SU-DHL-6 (cell line): ENCODE measurements at regions not wholly inside any gene's neighbourhood (a gene's known extent, or its start where the extent isn't known, plus 50 kb on each side); places are given as distances from the start of the nearest gene placed in this dataset.

Source experiments
- EZH2phosphoT487 ChIP-seq: fragments of 200-600 bp; sonication (generic), shearing (Covaris generic); conservative IDR thresholded peaks from 2 replicates; pipeline ENCODE4 v1.6.1; 2018; ENCODE audit warnings: mild to moderate bottlenecking, antibody characterized with exemption, low read length, moderate library complexity, mixed read lengths
- TF ChIP-seq, protein P1 (sequence below): fragments of 200-600 bp; sonication (generic); IDR thresholded peaks from one replicate; pipeline ENCODE4 v1.5.1; 2017; ENCODE audit warnings: antibody characterized with exemption, mild to moderate bottlenecking, low read length, moderate library complexity; ENCODE audit not compliant: insufficient read depth, poor library complexity, severe bottlenecking

DNA sequence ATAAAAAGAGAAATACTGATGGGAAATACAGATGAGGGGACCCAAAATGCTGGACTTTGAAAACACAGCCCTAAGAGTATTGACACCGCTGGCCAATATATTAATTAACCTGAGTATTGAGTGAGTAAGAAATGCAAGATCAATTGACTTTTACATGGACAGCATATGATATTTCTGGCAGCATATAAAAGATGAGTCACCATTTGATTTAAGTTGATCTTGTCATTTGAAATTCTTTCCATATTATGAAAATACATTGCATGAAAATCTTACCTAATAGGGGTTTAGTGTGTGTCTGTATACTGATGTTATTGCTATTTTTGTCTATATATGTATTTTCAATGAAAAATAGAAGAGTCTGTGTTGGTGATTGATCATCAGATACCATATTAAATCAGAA lies 619.6 kb downstream of the KCTD12 start:
- TF ChIP-seq, protein P1, sequence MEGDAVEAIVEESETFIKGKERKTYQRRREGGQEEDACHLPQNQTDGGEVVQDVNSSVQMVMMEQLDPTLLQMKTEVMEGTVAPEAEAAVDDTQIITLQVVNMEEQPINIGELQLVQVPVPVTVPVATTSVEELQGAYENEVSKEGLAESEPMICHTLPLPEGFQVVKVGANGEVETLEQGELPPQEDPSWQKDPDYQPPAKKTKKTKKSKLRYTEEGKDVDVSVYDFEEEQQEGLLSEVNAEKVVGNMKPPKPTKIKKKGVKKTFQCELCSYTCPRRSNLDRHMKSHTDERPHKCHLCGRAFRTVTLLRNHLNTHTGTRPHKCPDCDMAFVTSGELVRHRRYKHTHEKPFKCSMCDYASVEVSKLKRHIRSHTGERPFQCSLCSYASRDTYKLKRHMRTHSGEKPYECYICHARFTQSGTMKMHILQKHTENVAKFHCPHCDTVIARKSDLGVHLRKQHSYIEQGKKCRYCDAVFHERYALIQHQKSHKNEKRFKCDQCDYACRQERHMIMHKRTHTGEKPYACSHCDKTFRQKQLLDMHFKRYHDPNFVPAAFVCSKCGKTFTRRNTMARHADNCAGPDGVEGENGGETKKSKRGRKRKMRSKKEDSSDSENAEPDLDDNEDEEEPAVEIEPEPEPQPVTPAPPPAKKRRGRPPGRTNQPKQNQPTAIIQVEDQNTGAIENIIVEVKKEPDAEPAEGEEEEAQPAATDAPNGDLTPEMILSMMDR = no peak
- no peak for TF ChIP-seq EZH2phosphoT487
